ENCODE measurements at regions not wholly inside any gene's neighbourhood (a gene's known extent, or its start where the extent isn't known, plus 50 kb on each side); places are given as distances from the start of the nearest gene placed in this dataset.

DNA sequence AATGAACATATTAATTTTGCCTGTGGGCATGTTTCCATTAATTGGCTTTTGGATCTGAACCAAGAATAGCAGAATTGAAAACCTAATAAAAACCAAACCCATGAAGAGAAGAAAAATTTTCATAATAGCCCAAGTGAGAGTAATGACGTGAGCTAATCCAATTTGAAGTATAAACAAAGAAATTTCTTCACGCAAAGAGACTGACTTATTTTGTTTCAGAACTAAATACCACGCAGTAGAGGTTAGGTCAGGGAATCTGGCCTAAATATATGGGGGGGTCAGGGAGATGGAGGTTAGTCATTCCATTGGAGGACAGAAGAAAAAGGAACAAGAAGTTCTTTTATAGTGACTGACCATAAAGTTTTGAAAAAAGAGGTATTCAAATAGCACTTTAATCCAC is 94.1 kb upstream of the CYP1B1 start:
- H3K27ac Mint-ChIP-seq, result no peak overlapping the region
- H3K4me1 Mint-ChIP-seq, result peaks cover 1% of the 10 kb centered on the region
- no peak for ATAC-seq
- H3K9me3 Mint-ChIP-seq, result no peaks in the 10 kb centered on the region
- H3K27me3 Mint-ChIP-seq, result peaks cover 24% of the 10 kb centered on the region
- H3K36me3 Mint-ChIP-seq, result no peaks in the 10 kb centered on the region
- no peak overlapping the region for H3K4me3 Mint-ChIP-seq

- H3K4me3 Mint-ChIP-seq, result no peak overlapping the region
- no peaks in the 10 kb centered on the region for H3K36me3 Mint-ChIP-seq
- H3K27me3 Mint-ChIP-seq, result peaks cover 35% of the 10 kb centered on the region
- ATAC-seq, result no peak
- no peaks in the 10 kb centered on the region for H3K9me3 Mint-ChIP-seq
- H3K4me1 Mint-ChIP-seq, result peaks cover 9% of the 10 kb centered on the region
- no peak overlapping the region for H3K27ac Mint-ChIP-seq
These were observed 92.9 kb upstream of the CYP1B1 start for GRCh38 chr2:38168710-38169480.

DNA sequence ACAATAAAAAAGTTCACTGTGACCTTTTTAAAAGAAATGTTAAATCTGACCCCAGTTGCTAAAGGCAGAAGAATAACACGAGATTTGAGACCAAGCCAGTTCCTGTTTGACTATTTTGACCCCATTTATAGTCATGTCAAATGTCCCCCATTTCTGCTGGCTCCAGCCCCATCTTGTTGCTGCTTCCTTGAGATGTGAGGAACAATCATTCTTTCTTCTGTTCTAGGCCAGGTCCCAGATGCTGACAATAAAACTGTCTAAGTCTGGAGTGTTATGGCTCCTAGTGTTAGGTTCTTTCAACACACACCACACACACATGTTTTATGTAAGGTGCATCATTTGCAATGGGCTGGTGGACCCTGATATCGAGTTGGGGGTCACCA is 92.0 kb upstream of the CYP1B1 start:
- Mint-ChIP-seq H3K4me3 (no peak overlapping the region), H3K27ac (no peak overlapping the region), H3K36me3 (no peaks in the 10 kb centered on the region), H3K27me3 (peaks cover 40% of the 10 kb centered on the region), H3K9me3 (no peaks in the 10 kb centered on the region), H3K4me1 (peaks cover 9% of the 10 kb centered on the region)
- ATAC-seq, result no peak

GRCh38 chr2:38165698-38166097 is 89.7 kb upstream of the CYP1B1 start:
- Mint-ChIP-seq H3K9me3 (no peaks in the 10 kb centered on the region), H3K4me1 (peaks cover 9% of the 10 kb centered on the region), H3K4me3 (no peak overlapping the region), H3K36me3 (no peaks in the 10 kb centered on the region), H3K27me3 (peaks cover 36% of the 10 kb centered on the region), H3K27ac (no peak overlapping the region)
- no peak for ATAC-seq

DNA sequence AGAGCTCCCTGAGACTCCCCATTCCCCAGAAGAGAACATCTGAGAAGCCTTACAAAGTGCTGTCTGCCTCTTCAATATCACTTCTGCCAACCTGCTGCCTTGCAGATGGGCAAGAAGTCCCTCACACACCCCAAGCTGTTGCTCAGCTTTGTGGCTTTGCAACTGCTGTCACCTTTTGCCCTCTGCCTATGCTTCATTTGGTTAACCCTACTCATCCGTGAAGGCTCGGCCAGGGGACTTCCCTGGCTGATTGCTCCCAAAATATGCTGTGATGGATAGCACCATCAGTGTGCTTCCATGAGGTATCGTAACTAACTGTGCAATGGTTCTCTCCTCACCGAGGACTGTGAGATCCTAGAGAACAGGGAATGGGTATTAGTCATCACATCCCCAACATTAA is 88.9 kb upstream of the CYP1B1 start:
- Mint-ChIP-seq H3K27me3 (peaks cover 30% of the 10 kb centered on the region), H3K9me3 (no peaks in the 10 kb centered on the region), H3K27ac (no peak overlapping the region), H3K4me3 (no peak overlapping the region), H3K4me1 (peaks cover 9% of the 10 kb centered on the region), H3K36me3 (no peaks in the 10 kb centered on the region)
- ATAC-seq, result peak; percentile 59

DNA sequence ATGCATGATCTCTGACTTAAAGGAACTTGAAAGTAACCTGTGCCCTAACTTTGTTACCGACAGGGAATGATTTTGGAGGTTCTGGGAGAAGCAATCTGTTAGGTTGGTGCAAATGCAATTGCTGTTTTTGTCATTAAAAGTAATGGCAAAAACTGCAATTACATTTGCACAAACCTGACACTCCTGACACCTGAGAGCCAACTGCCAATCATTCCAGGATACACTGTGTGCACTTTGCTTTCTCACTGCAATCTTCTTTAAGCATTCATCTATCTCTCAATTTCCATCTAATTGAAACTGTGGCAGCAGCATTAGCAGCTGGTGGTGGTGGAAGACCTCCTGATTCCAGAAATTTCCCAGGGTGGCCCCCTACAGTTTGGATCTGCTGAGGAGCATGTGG is 87.6 kb upstream of the CYP1B1 start:
- H3K36me3 Mint-ChIP-seq, result no peaks in the 10 kb centered on the region
- no peaks in the 10 kb centered on the region for H3K9me3 Mint-ChIP-seq
- no peak overlapping the region for H3K27ac Mint-ChIP-seq
- peaks cover 26% of the 10 kb centered on the region for H3K27me3 Mint-ChIP-seq
- H3K4me3 Mint-ChIP-seq, result no peak overlapping the region
- H3K4me1 Mint-ChIP-seq, result peaks cover 9% of the 10 kb centered on the region
- ATAC-seq, result no peak

DNA sequence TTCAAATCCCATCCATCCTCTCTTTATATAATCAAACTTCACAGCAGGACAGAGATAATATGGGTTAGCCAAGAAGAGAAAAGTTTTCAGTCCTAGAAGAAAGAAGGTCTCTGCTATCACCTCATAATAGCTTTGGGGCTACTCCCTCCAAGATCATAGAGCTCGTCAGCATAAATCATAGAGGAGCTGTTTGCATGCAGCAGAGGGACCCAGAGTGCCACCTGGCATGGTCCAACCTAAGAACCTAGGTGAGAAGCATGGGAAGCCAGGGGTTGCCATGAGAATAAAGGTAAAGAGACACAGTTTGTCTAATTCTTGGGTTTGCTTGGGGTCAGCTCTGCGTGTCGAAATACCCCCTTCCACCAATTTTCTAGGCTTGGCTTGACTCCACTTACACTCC is 87.1 kb upstream of the CYP1B1 start:
- Mint-ChIP-seq H3K27ac (no peak overlapping the region), H3K36me3 (no peaks in the 10 kb centered on the region), H3K4me3 (no peak overlapping the region), H3K9me3 (no peaks in the 10 kb centered on the region), H3K27me3 (peaks cover 26% of the 10 kb centered on the region), H3K4me1 (peaks cover 9% of the 10 kb centered on the region)
- no peak for ATAC-seq

DNA sequence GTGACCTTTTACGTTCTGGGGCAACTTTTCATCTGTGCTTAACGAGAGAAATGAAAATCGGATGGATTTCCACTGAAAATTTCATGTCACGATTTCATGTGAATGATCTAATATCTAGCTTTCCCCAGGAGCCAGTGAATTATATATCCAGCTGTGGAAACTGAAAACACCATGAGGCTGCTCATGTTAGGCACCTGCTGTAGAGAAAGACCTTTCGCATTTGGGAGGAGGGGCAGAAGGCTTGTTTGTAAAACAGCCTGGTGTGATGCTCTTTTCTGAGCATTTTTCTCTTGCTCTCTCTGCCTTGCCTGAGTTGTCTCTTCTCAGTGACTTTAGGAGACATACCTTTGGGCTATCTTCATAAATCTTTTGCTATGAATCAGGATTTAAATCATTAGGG is 84.6 kb upstream of the CYP1B1 start:
- ATAC-seq, result no peak
- no peak overlapping the region for H3K4me3 Mint-ChIP-seq
- H3K27ac Mint-ChIP-seq, result no peak overlapping the region
- H3K27me3 Mint-ChIP-seq, result peaks cover 39% of the 10 kb centered on the region
- no peaks in the 10 kb centered on the region for H3K9me3 Mint-ChIP-seq
- H3K4me1 Mint-ChIP-seq, result peaks cover 9% of the 10 kb centered on the region
- no peaks in the 10 kb centered on the region for H3K36me3 Mint-ChIP-seq

GRCh38 chr2:38159597-38159996 is 83.6 kb upstream of the CYP1B1 start:
- H3K36me3 Mint-ChIP-seq, result no peaks in the 10 kb centered on the region

GRCh38 chr2:38159191-38159590 is 83.2 kb upstream of the CYP1B1 start:
- Mint-ChIP-seq H3K4me1 (no peaks in the 10 kb centered on the region), H3K27me3 (peaks cover 32% of the 10 kb centered on the region), H3K4me3 (no peak overlapping the region), H3K27ac (no peak overlapping the region), H3K9me3 (no peaks in the 10 kb centered on the region), H3K36me3 (no peaks in the 10 kb centered on the region)
- ATAC-seq, result no peak

More at GRCh38 chr2:38159597-38159996, 83.6 kb upstream of the CYP1B1 start:
- ATAC-seq, result no peak
- Mint-ChIP-seq H3K4me3 (no peak overlapping the region), H3K27me3 (peaks cover 33% of the 10 kb centered on the region), H3K4me1 (peaks cover 3% of the 10 kb centered on the region), H3K9me3 (no peaks in the 10 kb centered on the region), H3K27ac (no peak overlapping the region)

- Mint-ChIP-seq H3K27me3 (peaks cover 33% of the 10 kb centered on the region), H3K9me3 (no peaks in the 10 kb centered on the region), H3K27ac (no peak overlapping the region), H3K4me1 (no peaks in the 10 kb centered on the region), H3K4me3 (no peak overlapping the region), H3K36me3 (no peaks in the 10 kb centered on the region)
- ATAC-seq, result no peak
These were observed 82.6 kb upstream of the CYP1B1 start for GRCh38 chr2:38158378-38159118.

- H3K4me3 Mint-ChIP-seq, result no peak overlapping the region
- no peaks in the 10 kb centered on the region for H3K36me3 Mint-ChIP-seq
- ATAC-seq, result no peak
- H3K27me3 Mint-ChIP-seq, result peaks cover 22% of the 10 kb centered on the region
- no peak overlapping the region for H3K27ac Mint-ChIP-seq
- H3K9me3 Mint-ChIP-seq, result no peaks in the 10 kb centered on the region
- H3K4me1 Mint-ChIP-seq, result no peaks in the 10 kb centered on the region
These were observed 80.5 kb upstream of the CYP1B1 start for GRCh38 chr2:38156436-38156835.

DNA sequence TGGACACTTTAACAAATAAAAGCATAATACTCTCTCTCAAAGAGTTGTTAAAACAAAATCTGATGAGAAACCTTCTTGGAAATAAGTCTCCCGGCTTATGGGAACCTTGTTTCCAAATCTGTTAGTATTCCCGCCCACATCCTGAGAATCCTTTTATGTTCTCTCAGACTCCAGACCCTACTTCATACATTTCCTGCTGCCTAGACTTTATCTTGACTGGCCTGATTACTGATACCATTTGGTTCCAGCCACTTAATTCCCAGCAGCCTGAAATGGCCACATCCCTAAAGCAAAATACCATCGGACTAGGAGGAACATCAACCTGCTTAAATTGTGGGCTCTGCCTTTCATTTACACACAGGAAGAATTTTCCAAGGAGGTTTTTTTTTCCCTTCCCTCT is 79.1 kb upstream of the CYP1B1 start:
- H3K36me3 Mint-ChIP-seq, result no peaks in the 10 kb centered on the region
- peaks cover 22% of the 10 kb centered on the region for H3K27me3 Mint-ChIP-seq
- no peak for ATAC-seq
- no peaks in the 10 kb centered on the region for H3K4me1 Mint-ChIP-seq
- no peaks in the 10 kb centered on the region for H3K9me3 Mint-ChIP-seq
- no peak overlapping the region for H3K4me3 Mint-ChIP-seq
- H3K27ac Mint-ChIP-seq, result no peak overlapping the region

- Mint-ChIP-seq H3K27ac (no peak overlapping the region), H3K9me3 (no peaks in the 10 kb centered on the region), H3K36me3 (no peaks in the 10 kb centered on the region), H3K4me3 (no peak overlapping the region), H3K4me1 (no peaks in the 10 kb centered on the region), H3K27me3 (peaks cover 22% of the 10 kb centered on the region)
- ATAC-seq, result no peak
These were observed 78.4 kb upstream of the CYP1B1 start for GRCh38 chr2:38154395-38154794.

DNA sequence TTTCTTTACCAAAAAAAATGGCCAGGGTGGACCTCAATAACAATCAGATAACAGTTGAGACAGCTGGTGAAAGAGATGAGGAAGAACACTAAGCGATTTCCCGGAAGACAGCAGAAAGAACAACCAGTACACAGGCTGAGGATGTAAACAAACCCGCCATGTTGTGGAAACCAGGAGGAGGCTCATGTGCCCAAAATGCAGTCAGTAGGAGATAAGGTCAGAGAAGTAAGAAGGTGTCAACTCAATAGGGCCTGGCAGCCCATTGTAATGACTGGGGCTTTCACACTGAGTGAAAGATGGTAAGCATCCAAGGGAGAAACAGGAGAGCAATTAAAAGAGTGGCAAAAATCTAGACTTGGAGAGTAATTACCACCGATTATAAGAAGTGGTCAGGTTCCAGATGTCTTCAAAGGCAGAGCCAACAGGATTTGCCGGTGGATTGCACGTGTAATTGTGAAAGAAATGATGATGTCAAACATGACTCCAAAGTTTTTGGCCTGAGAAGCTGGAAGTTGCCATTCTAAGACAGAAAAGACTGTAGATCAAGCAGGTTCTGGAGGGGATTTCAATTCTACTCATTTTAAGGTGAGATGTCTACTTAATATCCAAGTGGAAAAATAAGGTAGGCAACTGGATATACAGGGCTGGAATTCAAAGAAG is 77.7 kb upstream of the CYP1B1 start:
- no peak overlapping the region for H3K4me3 Mint-ChIP-seq
- H3K36me3 Mint-ChIP-seq, result no peaks in the 10 kb centered on the region
- H3K27me3 Mint-ChIP-seq, result peaks cover 22% of the 10 kb centered on the region
- no peak for ATAC-seq
- no peaks in the 10 kb centered on the region for H3K9me3 Mint-ChIP-seq
- no peak overlapping the region for H3K27ac Mint-ChIP-seq
- H3K4me1 Mint-ChIP-seq, result no peaks in the 10 kb centered on the region

GRCh38 chr2:38152913-38153312 is 77.0 kb upstream of the CYP1B1 start:
- Mint-ChIP-seq H3K27ac (no peak overlapping the region), H3K9me3 (no peaks in the 10 kb centered on the region), H3K4me1 (no peaks in the 10 kb centered on the region), H3K36me3 (no peaks in the 10 kb centered on the region), H3K27me3 (peaks cover 21% of the 10 kb centered on the region), H3K4me3 (no peak overlapping the region)
- ATAC-seq, result no peak
